ENCODE measurements at regions not wholly inside any gene's neighbourhood (a gene's known extent, or its start where the extent isn't known, plus 50 kb on each side); places are given as distances from the start of the nearest gene placed in this dataset.

DNA sequence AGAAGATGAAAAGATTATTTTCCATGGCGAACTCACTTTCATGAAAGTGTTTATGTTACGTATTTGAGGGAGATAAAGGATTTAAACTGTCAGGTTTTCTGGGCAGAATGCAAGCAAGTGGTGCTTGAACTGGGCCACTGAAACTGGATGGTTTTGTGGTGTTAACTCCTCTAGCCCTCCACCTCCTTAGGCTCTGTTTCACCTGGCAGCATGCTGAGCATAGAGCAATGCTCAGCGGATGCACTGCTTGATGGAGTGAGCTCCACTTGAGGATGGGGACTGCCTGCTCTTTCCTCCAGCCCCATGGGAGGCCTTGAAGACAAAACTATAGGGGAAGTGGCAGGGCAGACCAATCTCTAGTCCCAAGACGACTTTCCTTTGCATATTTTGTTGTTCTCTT lies 345.8 kb downstream of the TDRD15 start:
- TF ChIP-seq, protein P1, sequence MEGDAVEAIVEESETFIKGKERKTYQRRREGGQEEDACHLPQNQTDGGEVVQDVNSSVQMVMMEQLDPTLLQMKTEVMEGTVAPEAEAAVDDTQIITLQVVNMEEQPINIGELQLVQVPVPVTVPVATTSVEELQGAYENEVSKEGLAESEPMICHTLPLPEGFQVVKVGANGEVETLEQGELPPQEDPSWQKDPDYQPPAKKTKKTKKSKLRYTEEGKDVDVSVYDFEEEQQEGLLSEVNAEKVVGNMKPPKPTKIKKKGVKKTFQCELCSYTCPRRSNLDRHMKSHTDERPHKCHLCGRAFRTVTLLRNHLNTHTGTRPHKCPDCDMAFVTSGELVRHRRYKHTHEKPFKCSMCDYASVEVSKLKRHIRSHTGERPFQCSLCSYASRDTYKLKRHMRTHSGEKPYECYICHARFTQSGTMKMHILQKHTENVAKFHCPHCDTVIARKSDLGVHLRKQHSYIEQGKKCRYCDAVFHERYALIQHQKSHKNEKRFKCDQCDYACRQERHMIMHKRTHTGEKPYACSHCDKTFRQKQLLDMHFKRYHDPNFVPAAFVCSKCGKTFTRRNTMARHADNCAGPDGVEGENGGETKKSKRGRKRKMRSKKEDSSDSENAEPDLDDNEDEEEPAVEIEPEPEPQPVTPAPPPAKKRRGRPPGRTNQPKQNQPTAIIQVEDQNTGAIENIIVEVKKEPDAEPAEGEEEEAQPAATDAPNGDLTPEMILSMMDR (IDR thresholded peaks at IDR 0.05): no peak
- no peak for TF ChIP-seq POLR2A (IDR thresholded peaks at IDR 0.05)

Data from heart left ventricle (tissue), 13 donors.